Erythroblast (primary cell): ENCODE measurements at regions not wholly inside any gene's neighbourhood (a gene's known extent, or its start where the extent isn't known, plus 50 kb on each side); places are given as distances from the start of the nearest gene placed in this dataset.

Source experiments
- GATA1 ChIP-seq: IDR thresholded peaks from 2 replicates; pipeline ENCODE4 v1.6.1; 2011; ENCODE audit warnings: low read depth, mild to moderate bottlenecking, control low read depth, low read length, moderate library complexity
- POLR2A ChIP-seq: IDR thresholded peaks from 2 replicates; pipeline ENCODE4 v1.6.1; 2011; ENCODE audit warnings: mild to moderate bottlenecking, low read length

GRCh38 chr4:100093091-100093866 is 97.0 kb downstream of the DDIT4L start:
- TF ChIP-seq POLR2A, result no peak
- no peak for TF ChIP-seq GATA1
